T-helper 2 cell treated with Interferon-gamma antibody and Interleukin-4, amounts not matched to agents 5 μg/mL and 100 μg/mL, for 36 hours (primary cell): ENCODE measurements at regions not wholly inside any gene's neighbourhood (a gene's known extent, or its start where the extent isn't known, plus 50 kb on each side); places are given as distances from the start of the nearest gene placed in this dataset.

Source experiments
- DNase-seq: peaks from one replicate; pipeline ENCODE4 v3.0.0; 2021; ENCODE audit warnings: low spot score
- H3K27ac Mint-ChIP-seq: one replicate; pipeline ENCODE4 v1.8.0; 2021; ENCODE audit warnings: mild to moderate bottlenecking, mixed read lengths
- H3K27me3 Mint-ChIP-seq: one replicate; pipeline ENCODE4 v1.8.0; 2021; ENCODE audit warnings: low read depth, mixed read lengths
- H3K36me3 Mint-ChIP-seq: one replicate; pipeline ENCODE4 v1.8.0; 2021; ENCODE audit warnings: low read depth, mixed read lengths
- H3K4me1 Mint-ChIP-seq: one replicate; pipeline ENCODE4 v1.8.0; 2021; ENCODE audit warnings: low read depth, mixed read lengths
- H3K4me3 Mint-ChIP-seq: one replicate; pipeline ENCODE4 v1.8.0; 2022; ENCODE audit warnings: mild to moderate bottlenecking, moderate library complexity, mixed read lengths
- H3K9me3 Mint-ChIP-seq: one replicate; pipeline ENCODE4 v1.8.0; 2021; ENCODE audit warnings: mixed read lengths

- no peak for DNase-seq
- no peaks in the 10 kb centered on the region for H3K9me3 Mint-ChIP-seq
Measured at GRCh38 chr3:102629943-102630342, 195.1 kb downstream of the ZPLD1 start.

GRCh38 chr3:102630531-102630930, 195.7 kb downstream of the ZPLD1 start:
- no peaks in the 10 kb centered on the region for H3K9me3 Mint-ChIP-seq
- no peak for DNase-seq
- H3K36me3 Mint-ChIP-seq, result no peaks in the 10 kb centered on the region
- H3K27me3 Mint-ChIP-seq, result no peaks in the 10 kb centered on the region
- H3K4me3 Mint-ChIP-seq, result no peak overlapping the region
- H3K4me1 Mint-ChIP-seq, result no peaks in the 10 kb centered on the region
- no peak overlapping the region for H3K27ac Mint-ChIP-seq

More at GRCh38 chr3:102629943-102630342, 195.1 kb downstream of the ZPLD1 start:
- Mint-ChIP-seq H3K27ac (no peak overlapping the region), H3K36me3 (no peaks in the 10 kb centered on the region), H3K4me1 (no peaks in the 10 kb centered on the region), H3K27me3 (no peaks in the 10 kb centered on the region), H3K4me3 (no peak overlapping the region)

- H3K27ac Mint-ChIP-seq, result no peak overlapping the region
- no peak overlapping the region for H3K4me3 Mint-ChIP-seq
- no peaks in the 10 kb centered on the region for H3K4me1 Mint-ChIP-seq
- no peaks in the 10 kb centered on the region for H3K27me3 Mint-ChIP-seq
- no peak for DNase-seq
- H3K9me3 Mint-ChIP-seq, result no peaks in the 10 kb centered on the region
- H3K36me3 Mint-ChIP-seq, result no peaks in the 10 kb centered on the region
Measured at GRCh38 chr3:102643546-102643945, 208.7 kb downstream of the ZPLD1 start.

- no peaks in the 10 kb centered on the region for H3K36me3 Mint-ChIP-seq
- no peak for DNase-seq
- H3K4me3 Mint-ChIP-seq, result no peak overlapping the region
Measured at GRCh38 chr3:102646557-102646956, 211.7 kb downstream of the ZPLD1 start.

GRCh38 chr3:102660653-102661052, 225.8 kb downstream of the ZPLD1 start:
- Mint-ChIP-seq H3K36me3 (no peaks in the 10 kb centered on the region), H3K9me3 (no peaks in the 10 kb centered on the region), H3K27ac (no peak overlapping the region), H3K4me3 (no peak overlapping the region), H3K27me3 (no peaks in the 10 kb centered on the region), H3K4me1 (no peaks in the 10 kb centered on the region)
- DNase-seq, result no peak

More at GRCh38 chr3:102646557-102646956, 211.7 kb downstream of the ZPLD1 start:
- no peaks in the 10 kb centered on the region for H3K9me3 Mint-ChIP-seq
- H3K27ac Mint-ChIP-seq, result no peak overlapping the region
- H3K27me3 Mint-ChIP-seq, result no peaks in the 10 kb centered on the region
- H3K4me1 Mint-ChIP-seq, result no peaks in the 10 kb centered on the region

GRCh38 chr3:102661707-102662497, 227.1 kb downstream of the ZPLD1 start:
- no peak for DNase-seq
- no peaks in the 10 kb centered on the region for H3K36me3 Mint-ChIP-seq
- H3K4me3 Mint-ChIP-seq, result no peak overlapping the region
- no peaks in the 10 kb centered on the region for H3K27me3 Mint-ChIP-seq
- H3K9me3 Mint-ChIP-seq, result no peaks in the 10 kb centered on the region
- no peaks in the 10 kb centered on the region for H3K4me1 Mint-ChIP-seq
- no peak overlapping the region for H3K27ac Mint-ChIP-seq

- Mint-ChIP-seq H3K4me3 (no peak overlapping the region), H3K36me3 (no peaks in the 10 kb centered on the region), H3K4me1 (no peaks in the 10 kb centered on the region), H3K27me3 (no peaks in the 10 kb centered on the region), H3K9me3 (no peaks in the 10 kb centered on the region), H3K27ac (no peak overlapping the region)
- no peak for DNase-seq
Measured at GRCh38 chr3:102662498-102662772, 227.6 kb downstream of the ZPLD1 start.

- DNase-seq, result no peak
- no peaks in the 10 kb centered on the region for H3K36me3 Mint-ChIP-seq
- H3K9me3 Mint-ChIP-seq, result no peaks in the 10 kb centered on the region
- H3K27ac Mint-ChIP-seq, result no peak overlapping the region
- no peaks in the 10 kb centered on the region for H3K4me1 Mint-ChIP-seq
- H3K4me3 Mint-ChIP-seq, result no peak overlapping the region
- peaks cover 3% of the 10 kb centered on the region for H3K27me3 Mint-ChIP-seq
Measured at GRCh38 chr3:102664126-102664525, 229.3 kb downstream of the ZPLD1 start.

- Mint-ChIP-seq H3K27ac (no peak overlapping the region), H3K4me3 (no peak overlapping the region), H3K36me3 (no peaks in the 10 kb centered on the region), H3K9me3 (no peaks in the 10 kb centered on the region), H3K27me3 (peaks cover 3% of the 10 kb centered on the region), H3K4me1 (no peaks in the 10 kb centered on the region)
- DNase-seq, result no peak
Measured at GRCh38 chr3:102665183-102665582, 230.4 kb downstream of the ZPLD1 start.

GRCh38 chr3:102668247-102668646, 233.4 kb downstream of the ZPLD1 start:
- H3K27me3 Mint-ChIP-seq, result peaks cover 3% of the 10 kb centered on the region
- H3K9me3 Mint-ChIP-seq, result no peaks in the 10 kb centered on the region
- no peaks in the 10 kb centered on the region for H3K4me1 Mint-ChIP-seq
- DNase-seq, result no peak
- no peak overlapping the region for H3K4me3 Mint-ChIP-seq
- H3K27ac Mint-ChIP-seq, result no peak overlapping the region
- H3K36me3 Mint-ChIP-seq, result no peaks in the 10 kb centered on the region

GRCh38 chr3:102670986-102671385, 236.2 kb downstream of the ZPLD1 start:
- DNase-seq, result no peak
- no peak overlapping the region for H3K27ac Mint-ChIP-seq

GRCh38 chr3:102672305-102672704, 237.5 kb downstream of the ZPLD1 start:
- Mint-ChIP-seq H3K27ac (no peak overlapping the region), H3K9me3 (no peaks in the 10 kb centered on the region), H3K27me3 (peaks cover 6% of the 10 kb centered on the region), H3K4me1 (peaks cover 1% of the 10 kb centered on the region), H3K36me3 (no peaks in the 10 kb centered on the region), H3K4me3 (no peak overlapping the region)
- DNase-seq, result no peak

More at GRCh38 chr3:102670986-102671385, 236.2 kb downstream of the ZPLD1 start:
- no peak overlapping the region for H3K4me3 Mint-ChIP-seq
- H3K4me1 Mint-ChIP-seq, result peaks cover 1% of the 10 kb centered on the region
- no peaks in the 10 kb centered on the region for H3K9me3 Mint-ChIP-seq
- H3K36me3 Mint-ChIP-seq, result no peaks in the 10 kb centered on the region
- peaks cover 6% of the 10 kb centered on the region for H3K27me3 Mint-ChIP-seq

- peak; percentile 22 for DNase-seq
- no peak overlapping the region for H3K27ac Mint-ChIP-seq
- no peaks in the 10 kb centered on the region for H3K9me3 Mint-ChIP-seq
- no peaks in the 10 kb centered on the region for H3K36me3 Mint-ChIP-seq
- no peak overlapping the region for H3K4me3 Mint-ChIP-seq
- peaks cover 1% of the 10 kb centered on the region for H3K4me1 Mint-ChIP-seq
- H3K27me3 Mint-ChIP-seq, result peaks cover 8% of the 10 kb centered on the region
Measured at GRCh38 chr3:102673271-102674115, 238.7 kb downstream of the ZPLD1 start.

- H3K4me1 Mint-ChIP-seq, result peaks cover 1% of the 10 kb centered on the region
- peaks cover 7% of the 10 kb centered on the region for H3K27me3 Mint-ChIP-seq
- no peak for DNase-seq
- no peaks in the 10 kb centered on the region for H3K9me3 Mint-ChIP-seq
- H3K36me3 Mint-ChIP-seq, result no peaks in the 10 kb centered on the region
- no peak overlapping the region for H3K27ac Mint-ChIP-seq
- H3K4me3 Mint-ChIP-seq, result no peak overlapping the region
Measured at GRCh38 chr3:102674284-102674683, 239.5 kb downstream of the ZPLD1 start.
